Liver (tissue), 8 donors: ENCODE measurements at regions not wholly inside any gene's neighbourhood (a gene's known extent, or its start where the extent isn't known, plus 50 kb on each side); places are given as distances from the start of the nearest gene placed in this dataset.

Experiments
- DNase-seq: peaks from one replicate; pipeline ENCODE4 v3.0.0-alpha.2; 2017; ENCODE audit warnings: low spot score
- H3K27ac ChIP-seq, 2 donors: one replicate each; pipeline ENCODE4 v1.7.0; 2013; ENCODE audit warnings: inconsistent platforms in 2 of 2, low read length in 2 of 2, control low read depth in 1 of 2, low read depth in 1 of 2, mild to moderate bottlenecking in 1 of 2
- H3K27me3 ChIP-seq, 4 donors: one replicate each; pipeline versions ENCODE4 v1.6.1 to v1.7.0; 2013; ENCODE audit warnings: low read length in 3 of 4, inconsistent platforms in 1 of 4, mild to moderate bottlenecking in 1 of 4, moderate library complexity in 1 of 4; ENCODE audit not compliant: control insufficient read depth in 4 of 4, insufficient read depth in 4 of 4
- H3K36me3 ChIP-seq, 4 donors: one replicate each; pipeline versions ENCODE4 v1.6.1 to v1.7.0; 2013; ENCODE audit warnings: low read length in 3 of 4, mild to moderate bottlenecking in 3 of 4, low read depth in 1 of 4, moderate library complexity in 1 of 4; ENCODE audit not compliant: control insufficient read depth in 4 of 4, insufficient read depth in 3 of 4
- H3K4me1 ChIP-seq, 4 donors: one replicate each; pipeline versions ENCODE4 v1.6.1 to v1.7.0; 2013; ENCODE audit warnings: low read length in 3 of 4, mild to moderate bottlenecking in 3 of 4, moderate library complexity in 1 of 4; ENCODE audit not compliant: control insufficient read depth in 4 of 4, insufficient read depth in 4 of 4
- H3K4me3 ChIP-seq, 3 donors: one replicate each; pipeline versions ENCODE4 v1.6.1 to v1.7.0; 2013; ENCODE audit warnings: low read length in 3 of 3, control low read depth in 1 of 3, low read depth in 1 of 3, mild to moderate bottlenecking in 1 of 3
- H3K9ac ChIP-seq, 2 donors: one replicate each; pipeline ENCODE4 v1.7.0; 2013; ENCODE audit warnings: low read length in 2 of 2, mild to moderate bottlenecking in 2 of 2, moderate library complexity in 2 of 2, control low read depth in 1 of 2, low read depth in 1 of 2
- H3K9me3 ChIP-seq, 4 donors: one replicate each; pipeline versions ENCODE4 v1.6.1 to v1.7.0; 2013; ENCODE audit warnings: low read length in 3 of 4; ENCODE audit not compliant: control insufficient read depth in 4 of 4
- CTCF ChIP-seq: fragments of 150-350 bp; IDR thresholded peaks from 2 replicates; pipeline ENCODE4 v1.5.1; 2017; ENCODE audit warnings: improper control_type of control experiment, low read depth, low read length; ENCODE audit not compliant: missing input control
- EGR1 ChIP-seq, 2 donors: IDR thresholded peaks; 2 replicates each; pipeline ENCODE4 v1.6.1; 2016 to 2018; ENCODE audit warnings: antibody characterized with exemption in 2 of 2, low read depth in 2 of 2
- FOXA1 ChIP-seq: IDR thresholded peaks from 2 replicates; pipeline ENCODE4 v1.6.1; 2016; ENCODE audit warnings: antibody characterized with exemption
- FOXA2 ChIP-seq: IDR thresholded peaks from 2 replicates; pipeline ENCODE4 v1.6.1; 2016; ENCODE audit warnings: antibody characterized with exemption
- GABPA ChIP-seq, 2 donors: IDR thresholded peaks in 1 of 2; conservative IDR thresholded peaks in 1 of 2; 2 replicates each; pipeline ENCODE4 v1.6.1; 2016; ENCODE audit warnings: antibody characterized with exemption in 2 of 2, mild to moderate bottlenecking in 1 of 2, moderate library complexity in 1 of 2
- HNF4A ChIP-seq, 2 donors: conservative IDR thresholded peaks; 2 replicates each; pipeline ENCODE4 v1.6.1; 2016; ENCODE audit warnings: antibody characterized with exemption in 2 of 2, mild to moderate bottlenecking in 2 of 2
- HNF4G ChIP-seq: IDR thresholded peaks from 2 replicates; pipeline ENCODE4 v1.6.1; 2016; ENCODE audit warnings: antibody characterized with exemption
- JUND ChIP-seq, 2 donors: IDR thresholded peaks; 2 replicates each; pipeline ENCODE4 v1.6.1; 2016; ENCODE audit warnings: antibody characterized with exemption in 2 of 2
- NR2F2 ChIP-seq: IDR thresholded peaks from 2 replicates; pipeline ENCODE4 v1.6.1; 2016; ENCODE audit warnings: antibody characterized with exemption
- RAD21 ChIP-seq, 2 donors: IDR thresholded peaks; 2 replicates each; pipeline ENCODE4 v1.6.1; 2016; ENCODE audit warnings: antibody characterized with exemption in 2 of 2, mild to moderate bottlenecking in 2 of 2
- RXRA ChIP-seq, 2 donors: IDR thresholded peaks; 2 replicates each; pipeline ENCODE4 v1.6.1; 2017 to 2018; ENCODE audit warnings: antibody characterized with exemption in 2 of 2, mild to moderate bottlenecking in 1 of 2
- SP1 ChIP-seq: IDR thresholded peaks from 2 replicates; pipeline ENCODE4 v1.6.1; 2018; ENCODE audit warnings: antibody characterized with exemption, mild to moderate bottlenecking
- TAF1 ChIP-seq: conservative IDR thresholded peaks from 2 replicates; pipeline ENCODE4 v1.6.1; 2016; ENCODE audit warnings: antibody characterized with exemption, mild to moderate bottlenecking
- YY1 ChIP-seq: IDR thresholded peaks from 2 replicates; pipeline ENCODE4 v1.6.1; 2016; ENCODE audit warnings: antibody characterized with exemption, mild to moderate bottlenecking
- ZBTB33 ChIP-seq: IDR thresholded peaks from 2 replicates; pipeline ENCODE4 v1.6.1; 2016; ENCODE audit warnings: antibody characterized with exemption
- WGBS: extraction: QIAGEN DNeasy Blood & Tissue Kit; methylation state at CpG from one replicate; pipeline ENCODE4 v1.1.7; 2013; 5-methylcytosine and 5-hydroxymethylcytosine counted together
- TF ChIP-seq, protein P1 (sequence below): IDR thresholded peaks from 2 replicates; pipeline ENCODE4 v1.6.1; 2016; ENCODE audit warnings: antibody characterized with exemption
- TF ChIP-seq, protein P2 (sequence below): IDR thresholded peaks from 2 replicates; pipeline ENCODE4 v1.6.1; 2016; ENCODE audit warnings: antibody characterized with exemption
- TF ChIP-seq, protein P3 (sequence below): IDR thresholded peaks from 2 replicates; pipeline ENCODE4 v1.6.1; 2016; ENCODE audit warnings: antibody characterized with exemption, mild to moderate bottlenecking
- donor health status: healthy.
- donor health status: healthy.
- donor health status: healthy.
- donor health status: healthy.
- donor health status: healthy.

GRCh38 chr3:44058868-44059203, 182.8 kb upstream of the TOPAZ1 start:
- Histone ChIP-seq H3K4me3 (no peak overlapping the region), H3K4me1 (no peaks in the 10 kb centered on the region), H3K9ac (no peak overlapping the region), H3K27ac (no peak overlapping the region), H3K9me3 (no peaks in the 10 kb centered on the region), H3K36me3 (no peaks in the 10 kb centered on the region), H3K27me3 (peaks cover 0 to 7% (median 2%) of the 10 kb centered on the region in 4 donors)
- TF ChIP-seq TAF1 (no peak), RXRA (IDR thresholded peaks at IDR 0.05) (no peak), FOXA2 (no peak), SP1 (no peak)
- 46% methylated on average over 5 of the region's 5 CpGs for WGBS
- DNase-seq = no peak

GRCh38 chr3:44060164-44060563, 181.5 kb upstream of the TOPAZ1 start:
- no peak overlapping the region for H3K4me3 ChIP-seq
- peaks cover 0 to 7% (median 2%) of the 10 kb centered on the region in 4 donors for H3K27me3 ChIP-seq
- WGBS = 64% methylated on average over 5 of the region's 5 CpGs
- H3K4me1 ChIP-seq = no peaks in the 10 kb centered on the region
- no peak overlapping the region for H3K9ac ChIP-seq
- no peak overlapping the region for H3K27ac ChIP-seq
- no peak for DNase-seq
- TF ChIP-seq GABPA (IDR thresholded peaks at IDR 0.05 in 1 of 2, conservative IDR thresholded peaks at IDR 0.05 in 1 of 2) (no peak), RXRA (IDR thresholded peaks at IDR 0.05) (no peak), FOXA1 (no peak), NR2F2 (no peak), HNF4A (conservative IDR thresholded peaks at IDR 0.05) (no peak), SP1 (no peak), JUND (IDR thresholded peaks at IDR 0.05) (no peak), YY1 (no peak), HNF4G (no peak), CTCF (no peak), ZBTB33 (no peak), FOXA2 (no peak), EGR1 (IDR thresholded peaks at IDR 0.05; ENCODE audit: low read depth in 2 of 2) (no peak), RAD21 (IDR thresholded peaks at IDR 0.05) (no peak)
- TF ChIP-seq, protein P1, sequence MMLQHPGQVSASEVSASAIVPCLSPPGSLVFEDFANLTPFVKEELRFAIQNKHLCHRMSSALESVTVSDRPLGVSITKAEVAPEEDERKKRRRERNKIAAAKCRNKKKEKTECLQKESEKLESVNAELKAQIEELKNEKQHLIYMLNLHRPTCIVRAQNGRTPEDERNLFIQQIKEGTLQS = no peak
- TF ChIP-seq, protein P2, sequence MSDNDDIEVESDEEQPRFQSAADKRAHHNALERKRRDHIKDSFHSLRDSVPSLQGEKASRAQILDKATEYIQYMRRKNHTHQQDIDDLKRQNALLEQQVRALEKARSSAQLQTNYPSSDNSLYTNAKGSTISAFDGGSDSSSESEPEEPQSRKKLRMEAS = no peak
- TF ChIP-seq, protein P3, sequence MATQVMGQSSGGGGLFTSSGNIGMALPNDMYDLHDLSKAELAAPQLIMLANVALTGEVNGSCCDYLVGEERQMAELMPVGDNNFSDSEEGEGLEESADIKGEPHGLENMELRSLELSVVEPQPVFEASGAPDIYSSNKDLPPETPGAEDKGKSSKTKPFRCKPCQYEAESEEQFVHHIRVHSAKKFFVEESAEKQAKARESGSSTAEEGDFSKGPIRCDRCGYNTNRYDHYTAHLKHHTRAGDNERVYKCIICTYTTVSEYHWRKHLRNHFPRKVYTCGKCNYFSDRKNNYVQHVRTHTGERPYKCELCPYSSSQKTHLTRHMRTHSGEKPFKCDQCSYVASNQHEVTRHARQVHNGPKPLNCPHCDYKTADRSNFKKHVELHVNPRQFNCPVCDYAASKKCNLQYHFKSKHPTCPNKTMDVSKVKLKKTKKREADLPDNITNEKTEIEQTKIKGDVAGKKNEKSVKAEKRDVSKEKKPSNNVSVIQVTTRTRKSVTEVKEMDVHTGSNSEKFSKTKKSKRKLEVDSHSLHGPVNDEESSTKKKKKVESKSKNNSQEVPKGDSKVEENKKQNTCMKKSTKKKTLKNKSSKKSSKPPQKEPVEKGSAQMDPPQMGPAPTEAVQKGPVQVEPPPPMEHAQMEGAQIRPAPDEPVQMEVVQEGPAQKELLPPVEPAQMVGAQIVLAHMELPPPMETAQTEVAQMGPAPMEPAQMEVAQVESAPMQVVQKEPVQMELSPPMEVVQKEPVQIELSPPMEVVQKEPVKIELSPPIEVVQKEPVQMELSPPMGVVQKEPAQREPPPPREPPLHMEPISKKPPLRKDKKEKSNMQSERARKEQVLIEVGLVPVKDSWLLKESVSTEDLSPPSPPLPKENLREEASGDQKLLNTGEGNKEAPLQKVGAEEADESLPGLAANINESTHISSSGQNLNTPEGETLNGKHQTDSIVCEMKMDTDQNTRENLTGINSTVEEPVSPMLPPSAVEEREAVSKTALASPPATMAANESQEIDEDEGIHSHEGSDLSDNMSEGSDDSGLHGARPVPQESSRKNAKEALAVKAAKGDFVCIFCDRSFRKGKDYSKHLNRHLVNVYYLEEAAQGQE = no peak
- no peaks in the 10 kb centered on the region for H3K9me3 ChIP-seq
- no peaks in the 10 kb centered on the region for H3K36me3 ChIP-seq
